HEK293T (cell line): ENCODE measurements at regions not wholly inside any gene's neighbourhood (a gene's known extent, or its start where the extent isn't known, plus 50 kb on each side); places are given as distances from the start of the nearest gene placed in this dataset.

Experiments
- BHLHE40 ChIP-seq: fragments of 450-650 bp; IDR thresholded peaks from 2 replicates; pipeline ENCODE4 v1.6.1; 2016; ENCODE audit warnings: mild to moderate bottlenecking, moderate library complexity, borderline replicate concordance
- CTBP1 ChIP-seq: fragments of 450-650 bp; IDR thresholded peaks from 2 replicates; pipeline ENCODE4 v1.6.1; 2016; ENCODE audit warnings: borderline replicate concordance
- ELF4 ChIP-seq: fragments of 450-650 bp; IDR thresholded peaks from 2 replicates; pipeline ENCODE4 v1.6.1; 2017; ENCODE audit warnings: antibody characterized with exemption
- FOXK2 ChIP-seq: fragments of 450-650 bp; IDR thresholded peaks from 2 replicates; pipeline ENCODE4 v1.6.1; 2016; ENCODE audit warnings: mild to moderate bottlenecking
- FOXM1 ChIP-seq: fragments of 450-650 bp; IDR thresholded peaks from 2 replicates; pipeline ENCODE4 v1.6.1; 2017; ENCODE audit warnings: mild to moderate bottlenecking, borderline replicate concordance
- HDGF ChIP-seq: fragments of 450-650 bp; IDR thresholded peaks from 2 replicates; pipeline ENCODE4 v1.6.1; 2017; ENCODE audit warnings: antibody characterized with exemption, borderline replicate concordance
- L3MBTL2 ChIP-seq: fragments of 450-650 bp; conservative IDR thresholded peaks from 2 replicates; pipeline ENCODE4 v1.6.1; 2016; ENCODE audit warnings: mild to moderate bottlenecking
- NFRKB ChIP-seq: fragments of 450-650 bp; IDR thresholded peaks from 2 replicates; pipeline ENCODE4 v1.6.1; 2016; ENCODE audit warnings: mild to moderate bottlenecking, moderate library complexity
- SP1 ChIP-seq: fragments of 450-650 bp; IDR thresholded peaks from 2 replicates; pipeline ENCODE4 v1.6.1; 2017
- SUZ12 ChIP-seq: fragments of 450-650 bp; IDR thresholded peaks from 2 replicates; pipeline ENCODE4 v1.6.1; 2016; ENCODE audit warnings: mild to moderate bottlenecking
- TARDBP ChIP-seq: fragments of 450-650 bp; IDR thresholded peaks from 2 replicates; pipeline ENCODE4 v1.6.1; 2016

DNA sequence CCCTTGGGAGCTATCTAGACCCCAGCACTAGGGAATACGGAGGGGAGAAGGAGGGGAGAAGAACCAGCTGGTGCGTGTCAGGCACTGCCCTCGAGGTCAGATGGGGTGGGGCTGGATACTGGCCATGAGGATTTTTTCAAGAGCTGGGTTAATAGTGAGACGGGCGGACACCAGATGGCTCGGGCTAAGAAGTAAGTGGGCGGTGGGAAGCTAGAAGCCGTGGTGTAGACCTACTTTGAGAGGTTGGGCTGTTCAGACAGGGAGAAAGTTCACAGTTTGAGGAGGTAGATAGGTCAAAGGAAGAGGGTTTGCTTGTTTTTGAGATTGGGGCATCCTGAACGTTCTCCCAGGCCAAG lies 303.8 kb downstream of the SEC14L1 start:
- TF ChIP-seq L3MBTL2 (no peak), BHLHE40 (no peak), CTBP1 (no peak), FOXK2 (no peak), SP1 (no peak), HDGF (no peak), FOXM1 (no peak), NFRKB (no peak), SUZ12 (no peak), ELF4 (no peak), TARDBP (no peak)
